HG02763 (cell line): ENCODE measurements at regions not wholly inside any gene's neighbourhood (a gene's known extent, or its start where the extent isn't known, plus 50 kb on each side); places are given as distances from the start of the nearest gene placed in this dataset.
"Not testable (repeated sequence)": the region's sequence is repeated elsewhere in the genome, so short reads cannot be mapped to it uniquely, and the experiment has no call there.

Experiments
- ATAC-seq: cut with Tn5 transposase; IDR thresholded peaks from one replicate; pipeline ENCODE4 v1.9.1; 2021; ENCODE audit warnings: mild to moderate bottlenecking, moderate library complexity; ENCODE audit not compliant: unreplicated experiment

GRCh38 chr1:21385022-21385421 is 54.9 kb upstream of the NBPF3 start:
- no peak for ATAC-seq

- no peak for ATAC-seq
Observed at GRCh38 chr1:21384620-21385019, 55.3 kb upstream of the NBPF3 start.

GRCh38 chr1:21383785-21384401 is 56.0 kb upstream of the NBPF3 start:
- ATAC-seq, result no peak

GRCh38 chr1:21381354-21381753 is 58.6 kb upstream of the NBPF3 start:
- no peak for ATAC-seq

GRCh38 chr1:21380147-21380546 is 59.8 kb upstream of the NBPF3 start:
- not testable (repeated sequence) for ATAC-seq

GRCh38 chr1:21379571-21379970 is 60.4 kb upstream of the NBPF3 start:
- no peak for ATAC-seq

GRCh38 chr1:21378705-21379494 is 61.0 kb upstream of the NBPF3 start:
- ATAC-seq, result no peak

GRCh38 chr1:21372383-21372782 is 67.6 kb upstream of the NBPF3 start:
- no peak for ATAC-seq

GRCh38 chr1:21369905-21370304 is 70.0 kb upstream of the NBPF3 start:
- no peak for ATAC-seq

GRCh38 chr1:21368515-21369289 is 71.2 kb upstream of the NBPF3 start:
- no peak for ATAC-seq

- ATAC-seq, result not testable (repeated sequence)
Observed at GRCh38 chr1:21367973-21368514, 71.9 kb upstream of the NBPF3 start.

- no peak for ATAC-seq
Observed at GRCh38 chr1:21366288-21366687, 73.6 kb upstream of the NBPF3 start.

- ATAC-seq, result no peak
Observed at GRCh38 chr1:21365036-21365435, 74.8 kb upstream of the ECE1 start.

GRCh38 chr1:21362096-21362495 is 71.8 kb upstream of the ECE1 start:
- no peak for ATAC-seq

GRCh38 chr1:21361506-21361905 is 71.2 kb upstream of the ECE1 start:
- ATAC-seq, result no peak

GRCh38 chr1:21357161-21357560 is 66.9 kb upstream of the ECE1 start:
- ATAC-seq, result no peak

GRCh38 chr1:21355956-21356355 is 65.7 kb upstream of the ECE1 start:
- ATAC-seq, result no peak

GRCh38 chr1:21352586-21352985 is 62.3 kb upstream of the ECE1 start:
- no peak for ATAC-seq

GRCh38 chr1:21351901-21352300 is 61.6 kb upstream of the ECE1 start:
- no peak for ATAC-seq

- ATAC-seq, result no peak
Observed at GRCh38 chr1:21350202-21350885, 60.1 kb upstream of the ECE1 start.

GRCh38 chr1:21349693-21350092 is 59.4 kb upstream of the ECE1 start:
- no peak for ATAC-seq
